PC-3 (cell line): ENCODE measurements at regions not wholly inside any gene's neighbourhood (a gene's known extent, or its start where the extent isn't known, plus 50 kb on each side); places are given as distances from the start of the nearest gene placed in this dataset.

Source experiments
- EZH2 ChIP-seq: fragments of 300-600 bp; sonication (generic); IDR thresholded peaks from one replicate; pipeline ENCODE4 v1.6.1; 2017; ENCODE audit warnings: antibody characterized with exemption, mild to moderate bottlenecking, low read length; ENCODE audit not compliant: unreplicated experiment
- EZH2phosphoT487 ChIP-seq: fragments of 300-600 bp; sonication (generic); IDR thresholded peaks from 2 replicates; pipeline ENCODE4 v1.6.1; 2018; ENCODE audit warnings: mild to moderate bottlenecking, antibody characterized with exemption, low read length, borderline replicate concordance
- TF ChIP-seq, protein P1 (sequence below): fragments of 300-600 bp; sonication (generic); conservative IDR thresholded peaks from 2 replicates; pipeline ENCODE4 v1.5.1; 2017; ENCODE audit warnings: antibody characterized with exemption, low read depth, mild to moderate bottlenecking, low read length

- TF ChIP-seq, protein P1, sequence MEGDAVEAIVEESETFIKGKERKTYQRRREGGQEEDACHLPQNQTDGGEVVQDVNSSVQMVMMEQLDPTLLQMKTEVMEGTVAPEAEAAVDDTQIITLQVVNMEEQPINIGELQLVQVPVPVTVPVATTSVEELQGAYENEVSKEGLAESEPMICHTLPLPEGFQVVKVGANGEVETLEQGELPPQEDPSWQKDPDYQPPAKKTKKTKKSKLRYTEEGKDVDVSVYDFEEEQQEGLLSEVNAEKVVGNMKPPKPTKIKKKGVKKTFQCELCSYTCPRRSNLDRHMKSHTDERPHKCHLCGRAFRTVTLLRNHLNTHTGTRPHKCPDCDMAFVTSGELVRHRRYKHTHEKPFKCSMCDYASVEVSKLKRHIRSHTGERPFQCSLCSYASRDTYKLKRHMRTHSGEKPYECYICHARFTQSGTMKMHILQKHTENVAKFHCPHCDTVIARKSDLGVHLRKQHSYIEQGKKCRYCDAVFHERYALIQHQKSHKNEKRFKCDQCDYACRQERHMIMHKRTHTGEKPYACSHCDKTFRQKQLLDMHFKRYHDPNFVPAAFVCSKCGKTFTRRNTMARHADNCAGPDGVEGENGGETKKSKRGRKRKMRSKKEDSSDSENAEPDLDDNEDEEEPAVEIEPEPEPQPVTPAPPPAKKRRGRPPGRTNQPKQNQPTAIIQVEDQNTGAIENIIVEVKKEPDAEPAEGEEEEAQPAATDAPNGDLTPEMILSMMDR: no peak
- TF ChIP-seq EZH2phosphoT487 (no peak), EZH2 (no peak)
These were observed 604.2 kb upstream of the POM121L12 start for GRCh38 chr7:52431082-52431815.
